ENCODE measurements at regions not wholly inside any gene's neighbourhood (a gene's known extent, or its start where the extent isn't known, plus 50 kb on each side); places are given as distances from the start of the nearest gene placed in this dataset.

- no peak for TF ChIP-seq HDAC1 (IDR thresholded peaks at IDR 0.05)
- TF ChIP-seq ATF4 (CRISPR knock-in tag; IDR thresholded peaks at IDR 0.05) = no peak
Observed at GRCh38 chr6:115323001-115323400, 737.7 kb downstream of the FRK start.

Data from K562 (cell line).